Activated CD4-positive, CD25-positive, alpha-beta regulatory T cell treated with anti-CD3 and anti-CD28 coated beads, Interleukin-2, amount 50 U/mL, for 72 hours (primary cell): ENCODE measurements at regions not wholly inside any gene's neighbourhood (a gene's known extent, or its start where the extent isn't known, plus 50 kb on each side); places are given as distances from the start of the nearest gene placed in this dataset.

ENCODE experiments used
- DNase-seq: peaks from one replicate; pipeline ENCODE4 v3.0.0; 2021

DNA sequence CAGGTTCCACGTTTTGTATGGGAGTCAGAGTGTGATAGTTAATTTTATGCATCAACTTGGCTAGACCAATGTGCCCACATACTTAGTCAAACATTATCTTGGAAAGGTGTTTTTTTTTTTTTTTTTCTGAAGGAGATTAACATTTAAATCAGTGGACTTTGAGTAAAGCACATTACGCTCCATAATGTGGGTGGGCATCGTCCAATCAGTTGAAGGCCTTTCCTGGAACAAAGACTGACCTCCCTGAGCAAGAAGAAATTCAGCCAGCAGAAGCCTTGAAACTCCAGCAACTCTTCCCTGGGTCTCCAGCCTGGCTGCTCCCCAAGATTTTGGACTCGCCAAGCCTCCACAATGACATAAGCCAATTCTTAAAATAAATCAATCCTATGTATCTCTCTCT lies 711.4 kb downstream of the MTRR start:
- DNase-seq: no peak

DNA sequence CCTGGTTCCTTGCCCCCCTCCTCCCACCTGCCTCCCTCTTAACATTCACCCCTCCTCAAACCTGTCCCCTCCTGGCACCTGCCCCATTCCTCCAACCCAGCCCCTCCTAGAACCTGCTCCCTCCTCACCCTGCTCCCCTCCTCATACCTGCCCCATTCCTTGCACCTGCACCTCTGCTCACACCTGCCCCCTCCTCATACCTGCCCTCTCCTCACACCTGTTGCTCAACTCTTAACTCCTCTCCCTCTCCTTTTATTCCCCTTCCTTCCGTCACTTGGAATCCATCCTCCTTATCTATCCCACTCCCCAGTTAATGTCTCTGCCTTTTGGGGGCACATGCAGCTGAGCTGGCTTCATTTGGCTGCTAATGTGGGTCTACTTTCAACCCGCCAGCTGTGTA lies 712.1 kb downstream of the MTRR start:
- DNase-seq: no peak

DNA sequence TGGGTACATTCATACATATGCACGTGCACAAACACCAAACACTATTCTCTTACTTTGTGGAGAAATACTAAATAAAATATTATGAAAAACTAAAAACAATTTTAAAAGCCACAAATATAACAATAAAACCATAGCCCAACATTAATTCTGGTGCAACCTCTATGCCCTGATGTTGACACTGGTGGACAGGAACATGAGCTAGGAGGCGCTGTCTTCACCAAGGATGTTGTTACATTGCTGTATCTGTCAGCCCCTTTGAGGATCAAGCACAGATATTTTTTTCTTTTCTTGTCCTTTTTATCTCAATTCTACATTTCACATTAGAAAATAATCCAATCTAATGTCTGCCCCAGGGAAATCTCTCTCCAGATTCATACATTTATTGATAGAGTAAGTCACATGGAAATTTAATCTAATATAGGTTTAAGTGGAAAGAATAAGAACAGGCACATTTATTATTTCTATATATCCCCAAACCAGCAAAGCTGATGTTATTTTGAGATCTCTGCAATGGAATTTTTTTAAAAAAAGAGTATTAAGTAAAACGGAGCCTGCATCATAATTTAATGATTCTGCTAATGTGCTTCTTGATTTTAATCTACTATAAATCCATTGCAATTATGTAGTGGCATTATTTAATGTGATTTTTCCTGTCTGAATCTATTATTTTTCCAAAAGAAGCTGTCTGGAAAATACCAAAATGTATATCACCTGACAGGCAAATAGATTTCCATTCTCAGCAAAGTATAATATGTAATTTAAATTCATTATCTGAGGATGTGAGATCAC lies 716.5 kb downstream of the MTRR start:
- no peak for DNase-seq

DNA sequence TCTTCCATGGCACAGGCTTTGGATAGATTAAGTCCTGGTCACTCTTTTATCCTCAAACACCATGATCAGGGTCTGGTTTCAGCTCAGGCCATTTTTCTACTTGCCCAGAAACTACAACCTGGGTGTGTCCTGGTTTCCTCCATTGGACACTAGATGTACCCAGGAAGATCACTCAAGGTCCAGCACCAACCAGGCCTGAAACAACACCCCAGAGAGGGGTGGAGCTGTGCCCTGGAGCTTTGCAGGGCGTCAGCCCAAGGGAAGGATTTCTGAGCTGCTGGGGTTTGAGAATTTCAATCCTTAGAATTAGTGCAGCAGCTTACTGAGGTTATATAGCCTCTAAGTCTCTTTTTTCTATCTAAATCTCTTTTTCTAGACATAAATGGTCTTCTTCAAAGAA lies 722.0 kb downstream of the MTRR start:
- no peak for DNase-seq

GRCh38 chr5:8598356-8598755 lies 729.4 kb downstream of the MTRR start:
- no peak for DNase-seq

GRCh38 chr5:8598996-8599395 lies 730.0 kb downstream of the MTRR start:
- DNase-seq: no peak

DNA sequence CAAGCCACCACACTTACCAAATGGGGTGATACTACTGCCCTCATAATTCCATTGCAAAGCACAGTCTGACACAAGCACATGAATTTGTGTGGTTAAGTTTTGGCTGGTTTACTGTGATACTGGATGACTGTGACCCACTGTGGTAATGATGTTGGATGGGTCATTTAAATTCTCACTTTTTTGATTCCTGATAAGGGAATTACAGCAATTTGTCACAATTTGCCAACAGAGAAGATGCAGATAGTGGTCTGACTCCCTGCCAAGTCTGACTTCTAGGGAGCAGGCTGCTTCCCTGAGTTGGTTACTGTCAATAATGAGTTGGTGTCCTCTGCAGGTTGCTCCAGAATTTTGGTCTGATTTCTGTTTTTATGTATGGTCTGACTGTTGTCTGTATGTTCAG lies 731.9 kb downstream of the MTRR start:
- DNase-seq: no peak

DNA sequence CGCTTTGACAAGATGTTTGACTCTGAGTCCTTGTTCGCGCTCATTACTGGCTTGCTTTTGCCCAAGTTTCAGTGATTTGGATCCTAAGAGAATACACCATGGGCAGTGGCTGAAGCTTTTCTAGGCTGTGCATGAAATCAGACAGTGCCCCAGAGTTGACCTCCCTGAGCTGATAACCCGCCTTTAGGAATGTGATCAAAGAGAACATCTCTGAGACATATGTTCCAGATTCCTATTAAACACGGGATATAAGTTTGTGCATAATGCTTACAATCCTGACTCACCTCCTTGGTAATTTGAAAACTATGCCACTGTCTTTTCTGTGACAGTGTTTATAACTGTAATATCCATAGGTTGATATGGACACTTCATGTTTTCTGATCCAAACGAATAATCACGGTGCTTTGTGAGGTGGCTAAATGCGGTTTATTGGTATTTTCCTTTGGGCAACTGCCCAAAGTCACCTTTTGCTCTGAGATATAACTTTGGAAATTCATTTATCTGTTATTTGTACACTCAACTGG lies 732.9 kb downstream of the MTRR start:
- no peak for DNase-seq

GRCh38 chr5:8606231-8606630 lies 737.3 kb downstream of the MTRR start:
- DNase-seq: no peak

- DNase-seq: no peak
These were observed 742.1 kb downstream of the MTRR start for GRCh38 chr5:8611067-8611466.

DNA sequence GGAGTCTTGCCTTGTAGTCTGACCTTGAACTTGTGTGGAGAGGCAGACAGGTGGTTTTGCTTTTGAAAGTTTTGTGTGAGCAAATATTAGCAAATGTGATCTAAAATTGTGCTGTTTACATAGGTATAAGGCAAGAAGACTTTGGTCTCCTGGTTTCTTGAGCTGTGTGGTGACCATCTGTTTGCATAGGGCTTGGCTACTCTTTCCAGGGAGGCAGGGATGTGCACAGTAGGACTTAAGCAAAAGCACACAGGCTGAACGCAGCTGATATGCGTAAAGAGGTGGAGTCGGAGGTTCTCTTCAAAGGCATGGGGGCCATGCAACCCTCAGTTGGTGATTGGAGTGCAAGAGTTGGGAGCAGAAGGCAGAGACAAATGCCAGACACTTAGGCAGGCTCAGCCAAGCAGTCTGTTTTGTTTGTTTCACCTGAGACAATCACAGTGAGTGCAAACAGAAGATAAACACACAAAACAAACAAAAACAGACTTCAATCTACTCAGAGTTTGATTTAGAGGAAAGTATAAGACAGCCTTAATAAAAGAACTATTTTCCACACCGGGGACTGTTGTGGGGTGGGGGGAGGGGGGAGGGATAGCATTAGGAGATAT lies 744.2 kb downstream of the MTRR start:
- no peak for DNase-seq

- no peak for DNase-seq
These were observed 746.4 kb downstream of the MTRR start for GRCh38 chr5:8615142-8615858.

GRCh38 chr5:8628521-8628920 lies 759.6 kb downstream of the MTRR start:
- DNase-seq: no peak

DNA sequence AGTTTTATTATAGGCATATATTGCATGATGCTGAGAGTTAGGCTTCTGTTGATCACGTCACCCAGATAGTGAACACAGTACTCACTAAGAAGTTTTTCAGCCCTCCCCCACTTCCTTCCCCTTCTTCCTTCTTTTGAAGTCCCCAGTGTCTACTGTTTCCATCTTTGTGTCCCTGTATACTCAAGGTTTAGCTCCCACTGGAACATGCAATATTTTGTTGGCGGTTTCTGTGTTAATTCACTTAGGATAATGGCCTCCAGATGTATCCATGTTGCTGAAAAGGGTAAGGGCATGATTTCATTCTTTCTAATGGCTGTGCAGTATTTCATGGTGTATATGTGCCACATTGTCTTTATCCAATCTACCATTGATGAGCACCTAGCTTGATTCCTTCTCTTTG lies 764.3 kb downstream of the MTRR start:
- no peak for DNase-seq

DNA sequence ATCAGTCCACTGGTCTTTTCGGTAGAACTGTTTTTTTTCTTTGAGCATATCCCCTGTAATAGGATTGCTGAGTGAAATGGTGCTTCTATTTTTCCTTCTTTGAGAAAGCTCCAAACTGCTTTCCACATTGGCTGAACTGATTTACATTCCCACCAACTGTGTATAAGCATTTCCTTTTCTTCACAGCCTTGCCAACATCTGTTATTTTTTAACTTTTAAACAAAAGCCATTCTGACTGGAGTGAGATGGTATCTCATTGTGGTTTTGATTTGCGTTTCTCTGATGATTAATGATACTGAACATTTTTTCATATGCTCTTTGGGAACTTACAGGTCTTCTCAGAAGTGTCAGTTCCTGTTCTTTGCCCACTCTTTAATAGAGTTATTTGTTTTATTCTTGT lies 764.7 kb downstream of the MTRR start:
- no peak for DNase-seq

DNA sequence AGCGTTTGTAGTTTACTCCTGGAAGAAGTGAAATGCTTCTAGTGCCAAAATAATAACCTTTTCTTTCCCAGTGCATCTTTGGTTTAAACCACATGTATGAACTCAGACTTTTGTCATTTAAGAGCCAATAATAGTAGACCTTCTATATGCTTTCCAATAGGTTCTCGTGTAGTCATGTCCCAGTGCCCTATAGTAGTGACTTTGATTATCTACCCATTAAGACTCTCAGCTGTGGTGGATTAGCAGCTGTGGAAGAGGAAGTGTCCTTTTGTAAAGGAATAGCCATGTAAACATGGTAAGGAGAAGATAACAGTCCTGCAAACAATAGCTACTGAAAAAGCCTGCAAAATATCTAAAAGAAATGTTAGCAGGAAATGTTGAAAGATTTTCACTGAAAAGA lies 765.3 kb downstream of the MTRR start:
- no peak for DNase-seq

DNA sequence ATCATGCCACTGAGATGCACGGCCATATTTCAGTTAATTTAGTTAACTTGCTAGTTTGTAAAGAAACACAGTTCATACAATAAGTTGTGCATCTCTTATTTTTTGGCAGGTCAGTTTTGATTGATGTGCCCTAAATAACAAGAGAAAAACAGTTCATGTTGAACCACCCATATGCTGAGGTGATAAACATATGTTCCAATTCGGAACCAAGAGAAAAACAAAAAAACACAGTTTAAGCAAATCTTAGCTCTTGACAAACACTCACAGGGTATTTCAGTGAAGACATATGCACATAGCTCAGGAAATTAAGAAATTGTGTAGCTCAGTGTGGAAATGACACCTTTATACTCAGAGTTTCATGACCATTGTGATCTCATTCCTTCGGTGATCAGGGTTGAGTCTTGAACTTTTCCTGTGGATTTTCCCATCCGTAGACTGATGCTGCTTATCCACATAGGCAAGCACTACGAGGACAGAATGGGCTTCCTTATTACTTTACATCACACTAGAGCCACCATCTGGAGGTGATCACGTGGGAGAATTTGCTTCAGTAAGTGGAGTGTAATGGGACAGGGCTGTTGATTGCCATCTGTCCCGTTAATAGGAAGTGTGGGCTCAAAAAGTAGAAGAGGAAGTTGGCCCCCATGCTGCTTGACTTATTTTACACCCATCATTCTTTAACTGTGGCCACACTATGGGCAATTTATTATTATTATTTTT lies 773.0 kb downstream of the MTRR start:
- DNase-seq: no peak

DNA sequence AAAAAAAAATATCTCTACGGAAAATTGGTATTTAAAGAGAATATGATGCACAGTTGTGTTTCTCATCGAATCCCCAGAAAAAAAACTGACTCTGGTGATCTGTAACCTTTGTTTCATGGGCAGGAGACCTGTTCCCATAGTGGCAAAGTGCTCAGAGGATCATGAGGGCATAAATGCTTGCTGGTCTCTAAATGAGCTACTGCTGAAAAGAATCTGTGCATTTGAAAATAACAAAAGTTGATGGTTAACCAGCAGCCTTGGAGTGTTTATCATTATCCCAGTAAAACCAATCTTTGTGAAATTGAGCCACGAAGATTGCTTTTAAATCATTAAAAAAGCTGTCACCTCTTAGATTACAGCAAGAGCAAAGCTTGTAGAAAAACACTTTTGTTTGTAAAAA lies 775.4 kb downstream of the MTRR start:
- DNase-seq: no peak

DNA sequence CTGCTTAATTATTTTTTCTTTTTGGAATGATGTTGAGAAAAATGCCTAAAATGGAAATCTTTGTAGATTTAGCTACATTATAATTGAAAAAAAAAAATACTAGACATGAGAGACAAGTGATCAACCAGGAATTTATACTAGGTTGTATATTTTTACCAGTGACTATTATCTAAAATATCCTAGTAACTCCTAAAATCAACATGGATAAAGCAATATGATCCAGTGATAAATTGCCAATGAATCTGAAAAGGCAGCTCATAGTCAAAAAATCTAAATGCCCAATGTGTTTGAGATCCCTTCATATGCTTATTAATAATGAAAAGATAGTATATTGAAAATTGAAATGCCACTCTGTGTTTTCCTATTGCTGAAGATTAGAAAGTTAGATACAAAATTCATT lies 778.2 kb downstream of the MTRR start:
- no peak for DNase-seq

DNA sequence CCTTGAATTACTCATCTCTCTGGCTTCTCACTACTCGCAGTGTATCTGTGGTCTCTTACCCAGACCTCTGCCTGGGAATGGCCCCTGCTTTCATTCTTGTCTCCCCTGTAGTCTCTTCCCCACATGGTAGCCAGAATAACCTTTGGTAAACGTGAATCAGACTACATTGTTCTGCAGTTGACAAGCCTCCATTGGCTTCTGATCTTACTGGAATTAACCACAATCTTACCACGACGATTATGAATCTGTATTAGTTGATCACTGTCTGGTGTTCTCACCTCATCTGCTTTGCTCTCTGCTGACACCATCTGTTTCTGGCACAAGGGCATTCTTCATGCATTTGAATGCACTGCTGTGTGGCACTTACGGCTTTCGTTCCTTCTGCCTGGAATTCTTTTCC lies 781.2 kb downstream of the MTRR start:
- no peak for DNase-seq

GRCh38 chr5:8660133-8660893 lies 791.4 kb downstream of the MTRR start:
- no peak for DNase-seq

DNA sequence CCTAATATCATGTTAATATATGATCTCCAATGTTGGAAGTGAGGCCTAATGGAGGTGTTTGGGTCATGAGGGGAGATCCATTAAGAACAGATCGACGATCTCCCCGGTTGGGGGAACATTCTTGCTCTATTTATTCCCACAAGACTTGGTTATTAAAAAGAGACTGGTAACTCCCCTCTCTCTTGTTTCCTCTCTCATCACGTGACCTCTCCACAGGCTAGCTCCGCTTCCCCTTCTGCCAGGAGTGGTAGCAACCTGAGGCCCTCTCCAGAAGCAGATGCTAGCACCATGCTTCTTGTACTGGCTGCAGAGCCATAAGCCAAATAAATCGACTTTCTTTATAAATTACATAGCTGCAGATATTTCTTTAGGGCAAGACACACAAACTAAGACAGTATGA lies 794.4 kb downstream of the MTRR start:
- DNase-seq: no peak

- no peak for DNase-seq
These were observed 806.2 kb downstream of the MTRR start for GRCh38 chr5:8675182-8675581.
